ENCODE measurements at regions not wholly inside any gene's neighbourhood (a gene's known extent, or its start where the extent isn't known, plus 50 kb on each side); places are given as distances from the start of the nearest gene placed in this dataset.

DNA sequence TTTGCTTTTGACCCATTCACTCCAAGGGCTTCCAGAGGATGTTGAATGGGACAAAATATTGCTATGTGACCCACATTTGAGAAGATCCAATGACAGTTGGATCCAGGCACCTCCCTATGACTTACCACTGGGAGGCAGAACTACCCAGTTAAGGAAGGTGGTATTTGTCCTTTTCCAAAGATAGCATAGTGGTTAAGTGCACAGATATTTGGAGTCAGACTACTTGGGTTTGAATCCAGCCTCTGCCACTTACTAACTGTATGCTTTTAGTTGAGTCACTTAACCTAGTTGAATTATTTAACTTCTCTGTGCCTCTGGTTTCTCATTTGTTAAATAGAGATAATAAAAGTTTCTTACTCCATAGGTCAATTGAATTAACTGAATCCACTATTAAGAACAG, 74.5 kb upstream of the PALM2AKAP2 start:
- no peak overlapping the region for H2AFZ ChIP-seq (ENCODE audit: low read length)
- no peak overlapping the region for H2BK15ac ChIP-seq (ENCODE audit: low read length)
- H2BK120ac ChIP-seq (ENCODE audit: low read depth, low read length): no peak overlapping the region
- H2BK12ac ChIP-seq (ENCODE audit: low read length): no peak overlapping the region
- no peak overlapping the region for H3K27ac ChIP-seq (replicated peaks; ENCODE audit: low read length)
- no peak overlapping the region for H3K23ac ChIP-seq (ENCODE audit: low read depth, low read length, poor library complexity)
- H3K18ac ChIP-seq (ENCODE audit: low read length): no peak overlapping the region
- H3K79me1 ChIP-seq (ENCODE audit: low read depth, low read length): no peaks in the 10 kb centered on the region
- H2AK5ac ChIP-seq (ENCODE audit: low read depth, low read length): no peak overlapping the region
- H4K8ac ChIP-seq (ENCODE audit: low read depth, low read length): no peak overlapping the region
- no peak overlapping the region for H4K91ac ChIP-seq (ENCODE audit: low read depth, low read length, poor library complexity)
- no peaks in the 10 kb centered on the region for H3K4me1 ChIP-seq (ENCODE audit: control insufficient read depth in 2 of 2, insufficient read depth in 1 of 2, low read depth in 1 of 2, low read length in 2 of 2)
- H3K36me3 ChIP-seq (replicated peaks in 1 of 2; ENCODE audit: control insufficient read depth in 2 of 2, insufficient read depth in 2 of 2, low read length in 2 of 2): no peaks in the 10 kb centered on the region
- H3K9me3 ChIP-seq (replicated peaks in 1 of 2; ENCODE audit: control insufficient read depth in 2 of 2, insufficient read depth in 1 of 2, low read depth in 1 of 2, low read length in 2 of 2): no peaks in the 10 kb centered on the region
- H3K4me3 ChIP-seq (ENCODE audit: low read length in 2 of 2): no peak overlapping the region
- H3K14ac ChIP-seq (ENCODE audit: low read length): no peak overlapping the region
- no peak overlapping the region for H3K4ac ChIP-seq (ENCODE audit: low read length)
- no peak overlapping the region for H2BK5ac ChIP-seq (ENCODE audit: low read length)
- DNase-seq (ENCODE audit: low spot score): no peak
- no peaks in the 10 kb centered on the region for H3K27me3 ChIP-seq (ENCODE audit: control insufficient read depth in 3 of 3, insufficient read depth in 3 of 3, low read depth in 1 of 3, low read length in 3 of 3)
- H3K9ac ChIP-seq (ENCODE audit: low read depth, low read length, poor library complexity): no peak overlapping the region
- H3K4me2 ChIP-seq (ENCODE audit: insufficient read depth, low read length, poor library complexity, severe bottlenecking): no peak overlapping the region

DNA sequence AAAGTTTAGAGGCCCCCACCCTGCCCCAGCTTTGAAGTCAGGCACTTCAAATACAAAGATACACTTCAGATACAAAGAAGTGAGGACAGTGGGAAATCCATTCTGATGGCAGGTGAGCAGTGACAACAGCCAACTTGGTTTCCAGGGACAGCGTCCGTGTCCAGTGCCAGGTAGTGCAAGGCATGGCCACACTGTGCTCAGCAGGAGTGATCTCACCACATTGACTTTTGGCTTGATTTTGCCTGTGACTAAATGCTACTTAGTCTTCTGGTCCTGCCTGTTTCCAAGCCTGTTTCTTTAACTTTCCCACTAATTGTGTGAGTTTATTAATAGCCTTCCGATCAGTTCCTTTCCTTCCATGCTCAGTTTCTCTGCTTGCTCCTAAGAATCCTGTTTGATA, 72.6 kb upstream of the PALM2AKAP2 start:
- Histone ChIP-seq H3K23ac (ENCODE audit: low read depth, low read length, poor library complexity) (no peak overlapping the region), H3K4ac (ENCODE audit: low read length) (no peak overlapping the region), H4K91ac (ENCODE audit: low read depth, low read length, poor library complexity) (no peak overlapping the region), H2AFZ (ENCODE audit: low read length) (no peak overlapping the region), H4K8ac (ENCODE audit: low read depth, low read length) (no peak overlapping the region), H3K4me1 (ENCODE audit: control insufficient read depth in 2 of 2, insufficient read depth in 1 of 2, low read depth in 1 of 2, low read length in 2 of 2) (no peaks in the 10 kb centered on the region), H3K9me3 (replicated peaks in 1 of 2; ENCODE audit: control insufficient read depth in 2 of 2, insufficient read depth in 1 of 2, low read depth in 1 of 2, low read length in 2 of 2) (no peaks in the 10 kb centered on the region), H3K4me2 (ENCODE audit: insufficient read depth, low read length, poor library complexity, severe bottlenecking) (no peak overlapping the region), H3K18ac (ENCODE audit: low read length) (no peak overlapping the region), H3K79me1 (ENCODE audit: low read depth, low read length) (no peaks in the 10 kb centered on the region), H2BK12ac (ENCODE audit: low read length) (no peak overlapping the region), H3K27me3 (ENCODE audit: control insufficient read depth in 3 of 3, insufficient read depth in 3 of 3, low read depth in 1 of 3, low read length in 3 of 3) (no peaks in the 10 kb centered on the region), H2BK120ac (ENCODE audit: low read depth, low read length) (no peak overlapping the region), H3K14ac (ENCODE audit: low read length) (no peak overlapping the region), H2AK5ac (ENCODE audit: low read depth, low read length) (no peak overlapping the region), H2BK5ac (ENCODE audit: low read length) (no peak overlapping the region), H3K36me3 (replicated peaks in 1 of 2; ENCODE audit: control insufficient read depth in 2 of 2, insufficient read depth in 2 of 2, low read length in 2 of 2) (no peaks in the 10 kb centered on the region), H2BK15ac (ENCODE audit: low read length) (no peak overlapping the region), H3K4me3 (ENCODE audit: low read length in 2 of 2) (no peak overlapping the region), H3K9ac (ENCODE audit: low read depth, low read length, poor library complexity) (no peak overlapping the region), H3K27ac (replicated peaks; ENCODE audit: low read length) (no peak overlapping the region)
- WGBS, 2 donors (ENCODE audit: extremely low coverage in 2 of 2, insufficient read length in 2 of 2, insufficient replicate concordance in 1 of 2): no CpG with 5 or more reads among the region's 3 CpGs
- DNase-seq (ENCODE audit: low spot score): no peak

DNA sequence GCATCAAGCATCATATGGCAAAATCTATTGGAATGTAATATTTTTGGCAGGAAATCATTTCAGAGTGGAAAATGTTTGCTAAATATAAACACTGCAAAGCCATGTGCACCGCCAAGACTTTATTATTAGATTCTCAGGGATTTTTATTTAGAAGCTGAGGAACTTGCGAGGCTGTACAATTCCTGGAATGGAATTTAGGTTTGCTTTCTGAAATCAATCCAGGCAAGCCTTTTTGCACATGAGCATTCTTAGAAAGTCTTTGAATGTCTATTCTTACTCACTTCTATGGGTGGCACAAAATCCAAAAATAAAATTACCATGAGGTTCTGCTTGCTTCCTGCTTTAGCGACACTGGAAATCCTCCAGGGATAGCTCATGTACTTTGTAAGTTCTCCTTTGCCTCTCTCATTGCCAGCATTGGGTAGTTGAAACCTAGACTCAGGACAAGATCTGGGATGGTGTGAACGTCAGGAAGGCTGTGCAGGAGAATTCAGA, 71.5 kb upstream of the PALM2AKAP2 start:
- no peaks in the 10 kb centered on the region for H3K79me1 ChIP-seq (ENCODE audit: low read depth, low read length)
- H3K9ac ChIP-seq (ENCODE audit: low read depth, low read length, poor library complexity): no peak overlapping the region
- no peak overlapping the region for H2AFZ ChIP-seq (ENCODE audit: low read length)
- no peaks in the 10 kb centered on the region for H3K27me3 ChIP-seq (ENCODE audit: control insufficient read depth in 3 of 3, insufficient read depth in 3 of 3, low read depth in 1 of 3, low read length in 3 of 3)
- no peak overlapping the region for H3K4me3 ChIP-seq (ENCODE audit: low read length in 2 of 2)
- no peak overlapping the region for H3K27ac ChIP-seq (replicated peaks; ENCODE audit: low read length)
- no peak overlapping the region for H4K91ac ChIP-seq (ENCODE audit: low read depth, low read length, poor library complexity)
- no peaks in the 10 kb centered on the region for H3K9me3 ChIP-seq (replicated peaks in 1 of 2; ENCODE audit: control insufficient read depth in 2 of 2, insufficient read depth in 1 of 2, low read depth in 1 of 2, low read length in 2 of 2)
- no peak overlapping the region for H3K4me2 ChIP-seq (ENCODE audit: insufficient read depth, low read length, poor library complexity, severe bottlenecking)
- no peaks in the 10 kb centered on the region for H3K36me3 ChIP-seq (replicated peaks in 1 of 2; ENCODE audit: control insufficient read depth in 2 of 2, insufficient read depth in 2 of 2, low read length in 2 of 2)
- H2BK5ac ChIP-seq (ENCODE audit: low read length): no peak overlapping the region
- WGBS, 2 donors (ENCODE audit: extremely low coverage in 2 of 2, insufficient read length in 2 of 2, insufficient replicate concordance in 1 of 2): no CpG with 5 or more reads among the region's 4 CpGs
- H2BK15ac ChIP-seq (ENCODE audit: low read length): no peak overlapping the region
- H3K18ac ChIP-seq (ENCODE audit: low read length): no peak overlapping the region
- no peak overlapping the region for H4K8ac ChIP-seq (ENCODE audit: low read depth, low read length)
- no peak overlapping the region for H3K14ac ChIP-seq (ENCODE audit: low read length)
- no peak for DNase-seq (ENCODE audit: low spot score)
- H3K4me1 ChIP-seq (ENCODE audit: control insufficient read depth in 2 of 2, insufficient read depth in 1 of 2, low read depth in 1 of 2, low read length in 2 of 2): no peaks in the 10 kb centered on the region
- H2BK12ac ChIP-seq (ENCODE audit: low read length): no peak overlapping the region
- H3K23ac ChIP-seq (ENCODE audit: low read depth, low read length, poor library complexity): no peak overlapping the region
- no peak overlapping the region for H3K4ac ChIP-seq (ENCODE audit: low read length)
- H2AK5ac ChIP-seq (ENCODE audit: low read depth, low read length): no peak overlapping the region
- H2BK120ac ChIP-seq (ENCODE audit: low read depth, low read length): no peak overlapping the region

DNA sequence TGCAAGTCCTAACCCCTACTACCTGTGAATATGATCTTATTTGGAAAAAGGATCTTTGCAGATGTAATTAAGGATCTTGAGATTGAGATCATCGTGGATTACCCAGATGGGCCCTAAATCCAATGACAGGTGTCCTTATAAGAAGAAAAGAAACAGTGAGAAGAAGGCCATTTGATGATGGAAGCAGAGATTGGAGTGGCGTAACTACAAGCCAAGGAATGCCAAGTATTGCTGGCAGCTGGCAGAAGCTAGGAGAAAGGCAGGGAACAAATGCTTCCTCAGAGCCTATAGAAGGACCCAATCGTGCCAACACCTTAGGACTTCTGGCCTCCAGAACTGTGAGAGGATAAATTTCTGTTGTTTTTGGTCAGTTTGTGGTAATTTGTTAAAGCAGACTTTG, 70.1 kb upstream of the PALM2AKAP2 start:
- Histone ChIP-seq H4K91ac (ENCODE audit: low read depth, low read length, poor library complexity) (no peak overlapping the region), H3K4me1 (ENCODE audit: control insufficient read depth in 2 of 2, insufficient read depth in 1 of 2, low read depth in 1 of 2, low read length in 2 of 2) (no peaks in the 10 kb centered on the region), H2BK120ac (ENCODE audit: low read depth, low read length) (no peak overlapping the region), H3K18ac (ENCODE audit: low read length) (no peak overlapping the region), H2BK5ac (ENCODE audit: low read length) (no peak overlapping the region), H2AK5ac (ENCODE audit: low read depth, low read length) (no peak overlapping the region), H3K23ac (ENCODE audit: low read depth, low read length, poor library complexity) (no peak overlapping the region), H3K4me3 (ENCODE audit: low read length in 2 of 2) (no peak overlapping the region), H3K36me3 (replicated peaks in 1 of 2; ENCODE audit: control insufficient read depth in 2 of 2, insufficient read depth in 2 of 2, low read length in 2 of 2) (no peaks in the 10 kb centered on the region), H3K4me2 (ENCODE audit: insufficient read depth, low read length, poor library complexity, severe bottlenecking) (no peak overlapping the region), H3K14ac (ENCODE audit: low read length) (no peak overlapping the region), H4K8ac (ENCODE audit: low read depth, low read length) (no peak overlapping the region), H2BK12ac (ENCODE audit: low read length) (no peak overlapping the region), H3K27me3 (ENCODE audit: control insufficient read depth in 3 of 3, insufficient read depth in 3 of 3, low read depth in 1 of 3, low read length in 3 of 3) (no peaks in the 10 kb centered on the region), H3K4ac (ENCODE audit: low read length) (no peak overlapping the region), H3K27ac (replicated peaks; ENCODE audit: low read length) (no peak overlapping the region), H2BK15ac (ENCODE audit: low read length) (no peak overlapping the region), H3K9ac (ENCODE audit: low read depth, low read length, poor library complexity) (no peak overlapping the region), H3K79me1 (ENCODE audit: low read depth, low read length) (no peaks in the 10 kb centered on the region), H3K9me3 (replicated peaks in 1 of 2; ENCODE audit: control insufficient read depth in 2 of 2, insufficient read depth in 1 of 2, low read depth in 1 of 2, low read length in 2 of 2) (no peaks in the 10 kb centered on the region), H2AFZ (ENCODE audit: low read length) (no peak overlapping the region)
- WGBS, 2 donors (ENCODE audit: extremely low coverage in 2 of 2, insufficient read length in 2 of 2, insufficient replicate concordance in 1 of 2): no CpG with 5 or more reads among the region's 3 CpGs
- no peak for DNase-seq (ENCODE audit: low spot score)

Measured in neuronal stem cell (in vitro differentiated cells).